SW480 (cell line): ENCODE measurements at regions not wholly inside any gene's neighbourhood (a gene's known extent, or its start where the extent isn't known, plus 50 kb on each side); places are given as distances from the start of the nearest gene placed in this dataset.

Experiments
- DNase-seq: peaks from one replicate; pipeline ENCODE4 v3.0.0-alpha.2; 2016; ENCODE audit warnings: low spot score

- no peak for DNase-seq
Observed at GRCh38 chr3:99542767-99543518, 95.5 kb upstream of the COL8A1 start.

GRCh38 chr3:99541181-99541580 lies 97.2 kb upstream of the COL8A1 start:
- no peak for DNase-seq

- DNase-seq: no peak
Observed at GRCh38 chr3:99537416-99537815, 101.0 kb upstream of the COL8A1 start.

GRCh38 chr3:99536555-99537314 lies 101.7 kb upstream of the COL8A1 start:
- DNase-seq: no peak

GRCh38 chr3:99534951-99535704 lies 103.3 kb upstream of the COL8A1 start:
- DNase-seq: peak; percentile 66

GRCh38 chr3:99532246-99532645 lies 106.1 kb upstream of the COL8A1 start:
- DNase-seq: peak; percentile 37

- no peak for DNase-seq
Observed at GRCh38 chr3:99529265-99529664, 109.1 kb upstream of the COL8A1 start.

- DNase-seq: no peak
Observed at GRCh38 chr3:99526921-99527320, 111.5 kb upstream of the COL8A1 start.

GRCh38 chr3:99524559-99524958 lies 113.8 kb upstream of the COL8A1 start:
- no peak for DNase-seq

GRCh38 chr3:99523431-99524127 lies 114.8 kb upstream of the COL8A1 start:
- no peak for DNase-seq

GRCh38 chr3:99522147-99522546 lies 116.2 kb upstream of the COL8A1 start:
- no peak for DNase-seq

GRCh38 chr3:99521551-99521950 lies 116.8 kb upstream of the COL8A1 start:
- no peak for DNase-seq

GRCh38 chr3:99520513-99520912 lies 117.9 kb upstream of the COL8A1 start:
- DNase-seq: no peak

GRCh38 chr3:99516936-99517335 lies 121.5 kb upstream of the COL8A1 start:
- DNase-seq: no peak

GRCh38 chr3:99515891-99516290 lies 122.5 kb upstream of the COL8A1 start:
- DNase-seq: no peak

- no peak for DNase-seq
Observed at GRCh38 chr3:99509224-99509623, 129.2 kb upstream of the COL8A1 start.

- DNase-seq: no peak
Observed at GRCh38 chr3:99508191-99508590, 130.2 kb upstream of the COL8A1 start.

- no peak for DNase-seq
Observed at GRCh38 chr3:99505646-99506269, 132.6 kb upstream of the COL8A1 start.

GRCh38 chr3:99505200-99505599 lies 133.2 kb upstream of the COL8A1 start:
- DNase-seq: no peak

- peak; percentile 28 for DNase-seq
Observed at GRCh38 chr3:99504258-99504657, 134.1 kb upstream of the COL8A1 start.

- DNase-seq: no peak
Observed at GRCh38 chr3:99503350-99503749, 135.0 kb upstream of the COL8A1 start.

GRCh38 chr3:99502871-99503270 lies 135.5 kb upstream of the COL8A1 start:
- no peak for DNase-seq
